ENCODE measurements at regions not wholly inside any gene's neighbourhood (a gene's known extent, or its start where the extent isn't known, plus 50 kb on each side); places are given as distances from the start of the nearest gene placed in this dataset.

GRCh38 chr11:15874704-15875103, 481.6 kb downstream of the SOX6 start:
- no peak for DNase-seq (ENCODE audit: low read depth, low spot score)

- DNase-seq (ENCODE audit: low read depth, low spot score): no peak
Observed at GRCh38 chr11:15875393-15875792, 481.0 kb downstream of the SOX6 start.

- no peak for DNase-seq (ENCODE audit: low read depth, low spot score)
Observed at GRCh38 chr11:15875943-15876342, 480.4 kb downstream of the SOX6 start.

GRCh38 chr11:15878756-15879155, 477.6 kb downstream of the SOX6 start:
- no peak for DNase-seq (ENCODE audit: low read depth, low spot score)

- DNase-seq (ENCODE audit: low read depth, low spot score): no peak
Observed at GRCh38 chr11:15880291-15880690, 476.1 kb downstream of the SOX6 start.

- DNase-seq (ENCODE audit: low read depth, low spot score): no peak
Observed at GRCh38 chr11:15882876-15883454, 473.4 kb downstream of the SOX6 start.

GRCh38 chr11:15883455-15883920, 472.9 kb downstream of the SOX6 start:
- no peak for DNase-seq (ENCODE audit: low read depth, low spot score)

GRCh38 chr11:15884141-15884540, 472.2 kb downstream of the SOX6 start:
- DNase-seq (ENCODE audit: low read depth, low spot score): no peak

GRCh38 chr11:15884777-15885540, 471.4 kb downstream of the SOX6 start:
- peak; percentile 91 for DNase-seq (ENCODE audit: low read depth, low spot score)

GRCh38 chr11:15885854-15886253, 470.5 kb downstream of the SOX6 start:
- no peak for DNase-seq (ENCODE audit: low read depth, low spot score)

GRCh38 chr11:15886299-15886698, 470.0 kb downstream of the SOX6 start:
- no peak for DNase-seq (ENCODE audit: low read depth, low spot score)

GRCh38 chr11:15886866-15887265, 469.5 kb downstream of the SOX6 start:
- no peak for DNase-seq (ENCODE audit: low read depth, low spot score)

GRCh38 chr11:15888556-15889345, 467.6 kb downstream of the SOX6 start:
- no peak for DNase-seq (ENCODE audit: low read depth, low spot score)

GRCh38 chr11:15889363-15890030, 466.8 kb downstream of the SOX6 start:
- no peak for DNase-seq (ENCODE audit: low read depth, low spot score)

- DNase-seq (ENCODE audit: low read depth, low spot score): peak; percentile 65
Observed at GRCh38 chr11:15890031-15890713, 466.2 kb downstream of the SOX6 start.

- peak; percentile 32 for DNase-seq (ENCODE audit: low read depth, low spot score)
Observed at GRCh38 chr11:15893080-15893492, 463.3 kb downstream of the SOX6 start.

GRCh38 chr11:15896026-15896425, 460.3 kb downstream of the SOX6 start:
- no peak for DNase-seq (ENCODE audit: low read depth, low spot score)

GRCh38 chr11:15896530-15896929, 459.8 kb downstream of the SOX6 start:
- DNase-seq (ENCODE audit: low read depth, low spot score): no peak

- DNase-seq (ENCODE audit: low read depth, low spot score): peak; percentile 19
Observed at GRCh38 chr11:15897211-15897960, 459.0 kb downstream of the SOX6 start.

- peak; percentile 81 for DNase-seq (ENCODE audit: low read depth, low spot score)
Observed at GRCh38 chr11:15901054-15901453, 455.3 kb downstream of the SOX6 start.

GRCh38 chr11:15901790-15902189, 454.6 kb downstream of the SOX6 start:
- no peak for DNase-seq (ENCODE audit: low read depth, low spot score)
